Glutamatergic neuron (in vitro differentiated cells): ENCODE measurements at regions not wholly inside any gene's neighbourhood (a gene's known extent, or its start where the extent isn't known, plus 50 kb on each side); places are given as distances from the start of the nearest gene placed in this dataset.

Experiments used
- DNase-seq: peaks from one replicate; pipeline ENCODE4 v3.0.0; 2022
- H3K27ac Mint-ChIP-seq: one replicate; pipeline ENCODE4 v1.8.0; 2020; ENCODE audit warnings: mild to moderate bottlenecking, mixed read lengths, inconsistent platforms; ENCODE audit not compliant: unreplicated experiment
- H3K27me3 Mint-ChIP-seq: one replicate; pipeline ENCODE4 v1.8.0; 2020; ENCODE audit warnings: mild to moderate bottlenecking, moderate library complexity, mixed read lengths, inconsistent platforms; ENCODE audit not compliant: unreplicated experiment
- H3K36me3 Mint-ChIP-seq: one replicate; pipeline ENCODE4 v1.8.0; 2020; ENCODE audit warnings: mild to moderate bottlenecking, mixed read lengths, inconsistent platforms; ENCODE audit not compliant: unreplicated experiment
- H3K4me1 Mint-ChIP-seq: one replicate; pipeline ENCODE4 v1.8.0; 2020; ENCODE audit warnings: mild to moderate bottlenecking, low read depth, mixed read lengths, inconsistent platforms; ENCODE audit not compliant: unreplicated experiment
- H3K4me3 Mint-ChIP-seq: one replicate; pipeline ENCODE4 v1.8.0; 2020; ENCODE audit warnings: mild to moderate bottlenecking, mixed read lengths, inconsistent platforms; ENCODE audit not compliant: unreplicated experiment
- H3K9me3 Mint-ChIP-seq: one replicate; pipeline ENCODE4 v1.8.0; 2020; ENCODE audit warnings: mild to moderate bottlenecking, moderate library complexity, mixed read lengths, inconsistent platforms; ENCODE audit not compliant: unreplicated experiment
- CTCF ChIP-seq: fragments of 200-600 bp; sonication (generic); IDR thresholded peaks from one replicate; pipeline ENCODE4 v1.5.0; 2021; ENCODE audit not compliant: partially characterized antibody, unreplicated experiment

GRCh38 chr22:44597616-44598015 is 99.6 kb upstream of the RTL6 start:
- H3K36me3 Mint-ChIP-seq = no peaks in the 10 kb centered on the region
- peak; percentile 46 for DNase-seq

GRCh38 chr22:44596396-44597125 is 98.5 kb upstream of the RTL6 start:
- peaks cover 2% of the 10 kb centered on the region for H3K9me3 Mint-ChIP-seq
- peaks cover 8% of the 10 kb centered on the region for H3K27me3 Mint-ChIP-seq
- no peak overlapping the region for H3K27ac Mint-ChIP-seq
- DNase-seq = no peak
- no peak overlapping the region for H3K4me3 Mint-ChIP-seq
- H3K4me1 Mint-ChIP-seq = peaks cover 21% of the 10 kb centered on the region
- no peaks in the 10 kb centered on the region for H3K36me3 Mint-ChIP-seq
- no peak for TF ChIP-seq CTCF

More at GRCh38 chr22:44597616-44598015, 99.6 kb upstream of the RTL6 start:
- no peak for TF ChIP-seq CTCF
- H3K4me3 Mint-ChIP-seq = no peak overlapping the region
- no peak overlapping the region for H3K27ac Mint-ChIP-seq
- H3K4me1 Mint-ChIP-seq = peaks cover 15% of the 10 kb centered on the region
- peaks cover 2% of the 10 kb centered on the region for H3K9me3 Mint-ChIP-seq
- H3K27me3 Mint-ChIP-seq = peaks cover 6% of the 10 kb centered on the region

- Mint-ChIP-seq H3K27ac (no peak overlapping the region), H3K36me3 (no peaks in the 10 kb centered on the region), H3K27me3 (peaks cover 8% of the 10 kb centered on the region), H3K9me3 (peaks cover 2% of the 10 kb centered on the region), H3K4me1 (peaks cover 21% of the 10 kb centered on the region), H3K4me3 (no peak overlapping the region)
- TF ChIP-seq CTCF = no peak
- DNase-seq = no peak
Observed at GRCh38 chr22:44595841-44596341, 97.9 kb upstream of the RTL6 start.

- peak overlapping the region; percentile 9 for H3K4me3 Mint-ChIP-seq
- H3K36me3 Mint-ChIP-seq = no peaks in the 10 kb centered on the region
- peaks cover 4% of the 10 kb centered on the region for H3K9me3 Mint-ChIP-seq
- peaks cover 8% of the 10 kb centered on the region for H3K27me3 Mint-ChIP-seq
- H3K27ac Mint-ChIP-seq = no peak overlapping the region
- no peak for TF ChIP-seq CTCF
- H3K4me1 Mint-ChIP-seq = peaks cover 21% of the 10 kb centered on the region
- DNase-seq = no peak
Observed at GRCh38 chr22:44594951-44595350, 96.9 kb upstream of the RTL6 start.

GRCh38 chr22:44592824-44593148 is 94.8 kb upstream of the RTL6 start:
- H3K27me3 Mint-ChIP-seq = peaks cover 5% of the 10 kb centered on the region
- H3K9me3 Mint-ChIP-seq = peaks cover 8% of the 10 kb centered on the region
- peak; percentile 72 for DNase-seq
- peaks cover 19% of the 10 kb centered on the region for H3K4me1 Mint-ChIP-seq
- peaks cover 7% of the 10 kb centered on the region for H3K36me3 Mint-ChIP-seq
- H3K27ac Mint-ChIP-seq = peak overlapping the region; percentile 81
- H3K4me3 Mint-ChIP-seq = peak overlapping the region; percentile 54
- no peak for TF ChIP-seq CTCF
